Vagina (tissue), 2 donors: ENCODE measurements at regions not wholly inside any gene's neighbourhood (a gene's known extent, or its start where the extent isn't known, plus 50 kb on each side); places are given as distances from the start of the nearest gene placed in this dataset.

Experiments
- DNase-seq, 2 donors: peaks; one replicate each; pipeline ENCODE4 v3.0.0-alpha.2; 2017; ENCODE audit errors: extremely low spot score in 2 of 2
- H3K27ac ChIP-seq: fragments of 200-600 bp; sonication (generic); one replicate; pipeline ENCODE4 v1.5.1; 2019
- H3K27me3 ChIP-seq: fragments of 200-600 bp; sonication (generic); one replicate; pipeline ENCODE4 v1.5.1; 2019
- H3K36me3 ChIP-seq, 2 donors: fragments of 200-600 bp; sonication (generic); one replicate each; pipeline ENCODE4 v1.5.1; 2017 to 2019
- H3K4me1 ChIP-seq: fragments of 200-600 bp; sonication (generic); one replicate; pipeline ENCODE4 v1.5.1; 2019
- H3K4me3 ChIP-seq, 2 donors: fragments of 200-600 bp; sonication (generic); 1 replicate in 1 of 2; 2 replicates in 1 of 2; pipeline ENCODE4 v1.5.1; 2016 to 2019
- H3K9me3 ChIP-seq: fragments of 200-600 bp; sonication (generic); one replicate; pipeline ENCODE4 v1.5.1; 2019
- POLR2A ChIP-seq, 2 donors: fragments of 450-650 bp; IDR thresholded peaks; one replicate each; pipeline ENCODE4 v1.6.1; 2017; ENCODE audit warnings: antibody characterized with exemption in 2 of 2, mild to moderate bottlenecking in 2 of 2, moderate library complexity in 2 of 2
- POLR2AphosphoS5 ChIP-seq, 2 donors: sonication (generic); formaldehyde crosslinking; IDR thresholded peaks; one replicate each; pipeline ENCODE4 v1.9.0; 2017; ENCODE audit warnings: antibody characterized with exemption in 2 of 2, mild to moderate bottlenecking in 2 of 2, low read depth in 1 of 2; ENCODE audit not compliant: insufficient read depth in 1 of 2
- intact Hi-C: fragments of 100-400 bp; cut with DNase I; formaldehyde crosslinking; loops from one replicate; pipeline ENCODE4 v1.15.1; 2023
- TF ChIP-seq, protein P1 (sequence below), 3 experiments: fragments of 450-650 bp in 2 of 3; fragments of 200-600 bp in 1 of 3; sonication (generic) in 1 of 3; IDR thresholded peaks; one replicate each; pipeline ENCODE4 v1.5.1; 2017 to 2019; ENCODE audit warnings: antibody characterized with exemption in 3 of 3, mild to moderate bottlenecking in 2 of 3, moderate library complexity in 2 of 3

DNA sequence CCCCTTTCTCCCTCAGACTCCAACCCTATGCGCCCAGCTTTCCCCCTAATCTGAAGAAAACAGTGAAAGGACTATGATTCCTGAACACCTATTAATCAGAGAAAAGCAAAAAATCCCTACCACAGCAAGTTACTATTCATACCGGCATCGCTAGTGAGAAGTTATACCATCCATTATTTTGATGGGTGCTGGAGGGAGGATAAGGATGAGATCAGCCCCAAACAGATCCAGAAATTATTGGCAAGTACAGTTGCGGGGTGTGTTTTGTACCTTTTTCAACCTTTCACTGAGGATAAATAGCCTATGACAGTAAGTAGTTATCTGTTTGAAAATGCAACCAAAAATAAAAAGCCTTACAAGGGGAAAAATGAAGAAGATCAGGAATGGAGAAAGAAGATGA is 59.9 kb upstream of the ADAMTS9 start:
- intact Hi-C loops: no loop called here
- H3K9me3 ChIP-seq: no peaks in the 10 kb centered on the region
- TF ChIP-seq, protein P1, sequence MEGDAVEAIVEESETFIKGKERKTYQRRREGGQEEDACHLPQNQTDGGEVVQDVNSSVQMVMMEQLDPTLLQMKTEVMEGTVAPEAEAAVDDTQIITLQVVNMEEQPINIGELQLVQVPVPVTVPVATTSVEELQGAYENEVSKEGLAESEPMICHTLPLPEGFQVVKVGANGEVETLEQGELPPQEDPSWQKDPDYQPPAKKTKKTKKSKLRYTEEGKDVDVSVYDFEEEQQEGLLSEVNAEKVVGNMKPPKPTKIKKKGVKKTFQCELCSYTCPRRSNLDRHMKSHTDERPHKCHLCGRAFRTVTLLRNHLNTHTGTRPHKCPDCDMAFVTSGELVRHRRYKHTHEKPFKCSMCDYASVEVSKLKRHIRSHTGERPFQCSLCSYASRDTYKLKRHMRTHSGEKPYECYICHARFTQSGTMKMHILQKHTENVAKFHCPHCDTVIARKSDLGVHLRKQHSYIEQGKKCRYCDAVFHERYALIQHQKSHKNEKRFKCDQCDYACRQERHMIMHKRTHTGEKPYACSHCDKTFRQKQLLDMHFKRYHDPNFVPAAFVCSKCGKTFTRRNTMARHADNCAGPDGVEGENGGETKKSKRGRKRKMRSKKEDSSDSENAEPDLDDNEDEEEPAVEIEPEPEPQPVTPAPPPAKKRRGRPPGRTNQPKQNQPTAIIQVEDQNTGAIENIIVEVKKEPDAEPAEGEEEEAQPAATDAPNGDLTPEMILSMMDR (IDR thresholded peaks at IDR 0.05): no peak
- TF ChIP-seq POLR2AphosphoS5 (IDR thresholded peaks at IDR 0.05; ENCODE audit: insufficient read depth in 1 of 2, low read depth in 1 of 2): no peak
- H3K36me3 ChIP-seq: no peaks in the 10 kb centered on the region
- no peak overlapping the region for H3K4me3 ChIP-seq
- H3K27ac ChIP-seq: no peak overlapping the region
- H3K4me1 ChIP-seq: peaks cover 6% of the 10 kb centered on the region
- no peaks in the 10 kb centered on the region for H3K27me3 ChIP-seq
- no peak for DNase-seq

- H3K4me1 ChIP-seq: peaks cover 33% of the 10 kb centered on the region
- no peaks in the 10 kb centered on the region for H3K36me3 ChIP-seq
- no peaks in the 10 kb centered on the region for H3K27me3 ChIP-seq
- intact Hi-C loops: no loop called here
- H3K27ac ChIP-seq: no peak overlapping the region
- no peak for TF ChIP-seq POLR2AphosphoS5 (IDR thresholded peaks at IDR 0.05; ENCODE audit: insufficient read depth in 1 of 2, low read depth in 1 of 2)
- TF ChIP-seq, protein P1 (IDR thresholded peaks at IDR 0.05): no peak
- TF ChIP-seq POLR2A (IDR thresholded peaks at IDR 0.05): no peak
- no peak overlapping the region for H3K4me3 ChIP-seq
- no peak for DNase-seq
- no peaks in the 10 kb centered on the region for H3K9me3 ChIP-seq
Observed at GRCh38 chr3:64743887-64744243, 56.1 kb upstream of the ADAMTS9 start.

DNA sequence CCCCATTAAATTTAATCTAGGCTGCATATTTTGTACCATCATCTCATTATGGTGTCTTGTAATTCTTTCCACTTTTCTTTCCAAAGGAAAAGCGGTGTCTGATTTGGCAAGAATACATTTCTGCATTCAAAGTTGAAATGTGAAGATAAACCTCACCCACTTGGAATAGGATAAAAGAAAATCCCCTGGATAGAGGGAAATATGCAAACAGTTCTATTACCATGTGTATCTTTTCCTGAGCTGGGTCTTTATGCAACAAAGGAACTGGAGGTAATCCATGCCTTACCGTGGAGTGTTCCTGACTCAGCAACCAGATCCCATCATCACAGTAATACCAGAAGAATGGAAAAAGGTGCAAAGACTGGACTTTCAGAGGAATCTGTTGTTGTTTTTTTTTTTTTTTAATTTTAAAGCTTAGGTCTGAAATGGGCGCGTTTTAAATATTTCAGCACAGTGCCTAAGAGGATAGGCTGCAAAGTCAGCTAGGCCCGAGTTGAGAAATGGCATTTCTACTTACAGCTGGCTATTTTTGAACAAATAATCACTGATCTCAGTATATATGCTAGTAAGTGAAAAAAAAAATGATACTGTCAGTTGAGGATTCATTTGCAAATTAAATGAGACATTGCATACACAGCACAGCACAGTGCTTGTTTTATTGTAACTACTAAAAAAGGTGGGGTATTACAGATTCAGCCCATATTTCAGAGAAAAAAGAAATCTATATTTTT is 55.5 kb upstream of the ADAMTS9 start:
- no peak for DNase-seq
- no peak overlapping the region for H3K4me3 ChIP-seq
- intact Hi-C loops: no loop called here
- TF ChIP-seq POLR2A (IDR thresholded peaks at IDR 0.05) (no peak), POLR2AphosphoS5 (IDR thresholded peaks at IDR 0.05; ENCODE audit: insufficient read depth in 1 of 2, low read depth in 1 of 2) (no peak)
- TF ChIP-seq, protein P1 (IDR thresholded peaks at IDR 0.05): no peak
- H3K36me3 ChIP-seq: no peaks in the 10 kb centered on the region
- no peaks in the 10 kb centered on the region for H3K9me3 ChIP-seq
- no peaks in the 10 kb centered on the region for H3K27me3 ChIP-seq
- peaks cover 27% of the 10 kb centered on the region for H3K4me1 ChIP-seq
- no peak overlapping the region for H3K27ac ChIP-seq

- no peak overlapping the region for H3K4me3 ChIP-seq
- peak overlapping the region; percentile 63 for H3K27ac ChIP-seq
- no peaks in the 10 kb centered on the region for H3K36me3 ChIP-seq
- no peaks in the 10 kb centered on the region for H3K27me3 ChIP-seq
- peaks cover 27% of the 10 kb centered on the region for H3K4me1 ChIP-seq
- H3K9me3 ChIP-seq: no peaks in the 10 kb centered on the region
- TF ChIP-seq POLR2AphosphoS5 (IDR thresholded peaks at IDR 0.05; ENCODE audit: insufficient read depth in 1 of 2, low read depth in 1 of 2): no peak
- TF ChIP-seq, protein P1 (IDR thresholded peaks at IDR 0.05): no peak
- no peak for TF ChIP-seq POLR2A (IDR thresholded peaks at IDR 0.05)
- DNase-seq: no peak
- intact Hi-C loops: no loop called here
Observed at GRCh38 chr3:64741341-64741740, 53.5 kb upstream of the ADAMTS9 start.

- H3K4me3 ChIP-seq: peak overlapping the region in 1 of 2 donors; percentile 16
- no peaks in the 10 kb centered on the region for H3K9me3 ChIP-seq
- intact Hi-C loops: no loop called here
- no peaks in the 10 kb centered on the region for H3K27me3 ChIP-seq
- H3K27ac ChIP-seq: peak overlapping the region; percentile 63
- no peak for TF ChIP-seq POLR2A (IDR thresholded peaks at IDR 0.05)
- TF ChIP-seq, protein P1 (IDR thresholded peaks at IDR 0.05): no peak
- no peak for TF ChIP-seq POLR2AphosphoS5 (IDR thresholded peaks at IDR 0.05; ENCODE audit: insufficient read depth in 1 of 2, low read depth in 1 of 2)
- H3K4me1 ChIP-seq: peaks cover 27% of the 10 kb centered on the region
- no peak for DNase-seq
- H3K36me3 ChIP-seq: no peaks in the 10 kb centered on the region
Observed at GRCh38 chr3:64739971-64740631, 52.3 kb upstream of the ADAMTS9 start.
